Nephron progenitor cell (in vitro differentiated cells): ENCODE measurements at regions not wholly inside any gene's neighbourhood (a gene's known extent, or its start where the extent isn't known, plus 50 kb on each side); places are given as distances from the start of the nearest gene placed in this dataset.
A peak's percentile ranks its signal among the peaks of the same experiment; 100 is the strongest.

Experiments
- DNase-seq: peaks from one replicate; pipeline ENCODE4 v3.0.0; 2021
- H3K27ac Mint-ChIP-seq: 2 replicates; pipeline ENCODE4 v1.8.0; 2021; ENCODE audit warnings: mild to moderate bottlenecking, moderate library complexity, mixed read lengths
- H3K27me3 Mint-ChIP-seq: 2 replicates; pipeline ENCODE4 v1.8.0; 2021; ENCODE audit warnings: mild to moderate bottlenecking, low read depth, mixed read lengths; ENCODE audit not compliant: poor library complexity
- H3K36me3 Mint-ChIP-seq: 2 replicates; pipeline ENCODE4 v1.8.0; 2021; ENCODE audit warnings: low read depth, mixed read lengths
- H3K4me1 Mint-ChIP-seq: 2 replicates; pipeline ENCODE4 v1.8.0; 2021; ENCODE audit warnings: mixed read lengths
- H3K4me3 Mint-ChIP-seq: 2 replicates; pipeline ENCODE4 v1.8.0; 2021; ENCODE audit warnings: mild to moderate bottlenecking, moderate library complexity, mixed read lengths
- H3K9me3 Mint-ChIP-seq: 2 replicates; pipeline ENCODE4 v1.8.0; 2021; ENCODE audit warnings: mild to moderate bottlenecking, moderate library complexity, mixed read lengths
- CTCF ChIP-seq: fragments of 200-600 bp; sonication (generic); IDR thresholded peaks from 2 replicates; pipeline ENCODE4 v1.5.0; 2021; ENCODE audit warnings: antibody characterized with exemption

GRCh38 chr4:43718369-43718768 is 730.2 kb downstream of the KCTD8 start:
- no peak for DNase-seq
- Mint-ChIP-seq H3K27me3 (no peaks in the 10 kb centered on the region), H3K9me3 (peaks cover 8% of the 10 kb centered on the region), H3K4me3 (no peak overlapping the region), H3K36me3 (no peaks in the 10 kb centered on the region), H3K4me1 (no peaks in the 10 kb centered on the region), H3K27ac (no peak overlapping the region)
- no peak for TF ChIP-seq CTCF

- no peaks in the 10 kb centered on the region for H3K4me1 Mint-ChIP-seq
- H3K4me3 Mint-ChIP-seq: no peak overlapping the region
- no peaks in the 10 kb centered on the region for H3K36me3 Mint-ChIP-seq
- H3K9me3 Mint-ChIP-seq: no peaks in the 10 kb centered on the region
- no peak for TF ChIP-seq CTCF
- H3K27me3 Mint-ChIP-seq: no peaks in the 10 kb centered on the region
- DNase-seq: no peak
- no peak overlapping the region for H3K27ac Mint-ChIP-seq
Measured at GRCh38 chr4:43732829-43733426, 715.7 kb downstream of the KCTD8 start.

GRCh38 chr4:43742083-43742482 is 706.5 kb downstream of the KCTD8 start:
- Mint-ChIP-seq H3K9me3 (no peaks in the 10 kb centered on the region), H3K27me3 (peaks cover 4% of the 10 kb centered on the region), H3K4me1 (no peaks in the 10 kb centered on the region), H3K36me3 (no peaks in the 10 kb centered on the region), H3K4me3 (no peak overlapping the region), H3K27ac (no peak overlapping the region)
- DNase-seq: no peak
- no peak for TF ChIP-seq CTCF

- H3K27ac Mint-ChIP-seq: no peak overlapping the region
- H3K4me1 Mint-ChIP-seq: no peaks in the 10 kb centered on the region
- no peak for TF ChIP-seq CTCF
- H3K9me3 Mint-ChIP-seq: no peaks in the 10 kb centered on the region
- no peak for DNase-seq
- H3K27me3 Mint-ChIP-seq: no peaks in the 10 kb centered on the region
- no peak overlapping the region for H3K4me3 Mint-ChIP-seq
- no peaks in the 10 kb centered on the region for H3K36me3 Mint-ChIP-seq
Measured at GRCh38 chr4:43754566-43754965, 694.0 kb downstream of the KCTD8 start.

GRCh38 chr4:43757147-43757546 is 691.5 kb downstream of the KCTD8 start:
- H3K4me1 Mint-ChIP-seq: no peaks in the 10 kb centered on the region
- H3K9me3 Mint-ChIP-seq: no peaks in the 10 kb centered on the region
- H3K4me3 Mint-ChIP-seq: no peak overlapping the region
- peak overlapping the region; percentile 5 for H3K27ac Mint-ChIP-seq
- no peak for DNase-seq
- H3K27me3 Mint-ChIP-seq: no peaks in the 10 kb centered on the region
- no peaks in the 10 kb centered on the region for H3K36me3 Mint-ChIP-seq
- TF ChIP-seq CTCF: no peak

GRCh38 chr4:43758836-43759235 is 689.8 kb downstream of the KCTD8 start:
- no peak overlapping the region for H3K4me3 Mint-ChIP-seq
- no peaks in the 10 kb centered on the region for H3K27me3 Mint-ChIP-seq
- H3K27ac Mint-ChIP-seq: no peak overlapping the region
- TF ChIP-seq CTCF: no peak
- H3K4me1 Mint-ChIP-seq: no peaks in the 10 kb centered on the region
- no peaks in the 10 kb centered on the region for H3K36me3 Mint-ChIP-seq
- H3K9me3 Mint-ChIP-seq: no peaks in the 10 kb centered on the region
- no peak for DNase-seq
